ENCODE measurements at regions not wholly inside any gene's neighbourhood (a gene's known extent, or its start where the extent isn't known, plus 50 kb on each side); places are given as distances from the start of the nearest gene placed in this dataset.

GRCh38 chr4:160251522-160252170 lies 1148.8 kb downstream of the RAPGEF2 start:
- TF ChIP-seq SMC3 (IDR thresholded peaks at IDR 0.05) (no peak), CTCF (IDR thresholded peaks at IDR 0.05) (no peak), SREBF2 (IDR thresholded peaks at IDR 0.05) (no peak), TP53 (CRISPR knock-in tag; IDR thresholded peaks at IDR 0.05) (no peak), NFE2L2 (conservative IDR thresholded peaks at IDR 0.05; ENCODE audit: low read length) (no peak), CHD4 (IDR thresholded peaks at IDR 0.05; ENCODE audit: borderline replicate concordance) (no peak), REST (IDR thresholded peaks at IDR 0.05) (no peak), RAD21 (conservative IDR thresholded peaks at IDR 0.05 in 1 of 2, IDR thresholded peaks at IDR 0.05 in 1 of 2) (no peak), CEBPB (IDR thresholded peaks at IDR 0.05) (no peak), EP300 (IDR thresholded peaks at IDR 0.05) (no peak)
- TF ChIP-seq, protein P1, sequence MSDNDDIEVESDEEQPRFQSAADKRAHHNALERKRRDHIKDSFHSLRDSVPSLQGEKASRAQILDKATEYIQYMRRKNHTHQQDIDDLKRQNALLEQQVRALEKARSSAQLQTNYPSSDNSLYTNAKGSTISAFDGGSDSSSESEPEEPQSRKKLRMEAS (IDR thresholded peaks at IDR 0.05): no peak
